HepG2 (cell line): ENCODE measurements at regions not wholly inside any gene's neighbourhood (a gene's known extent, or its start where the extent isn't known, plus 50 kb on each side); places are given as distances from the start of the nearest gene placed in this dataset.

Experiments used
- ATAD3A ChIP-seq: sonication (generic); formaldehyde crosslinking; IDR thresholded peaks from 2 replicates; pipeline ENCODE4 v1.4.0; 2020; ENCODE audit warnings: missing genetic modification reagents
- NAIF1 ChIP-seq: sonication (generic); formaldehyde crosslinking; IDR thresholded peaks from 2 replicates; pipeline ENCODE4 v1.5.0; 2020; ENCODE audit warnings: mild to moderate bottlenecking, missing genetic modification reagents, borderline replicate concordance
- SRF ChIP-seq: IDR thresholded peaks from 2 replicates; pipeline ENCODE4 v1.6.1; 2011; ENCODE audit warnings: mild to moderate bottlenecking, low read depth, low read length, moderate library complexity
- TCF7 ChIP-seq: sonication (generic); IDR thresholded peaks from 2 replicates; pipeline ENCODE4 v1.6.1; 2016; ENCODE audit warnings: antibody characterized with exemption, low read depth
- THAP11 ChIP-seq: IDR thresholded peaks from 2 replicates; pipeline ENCODE4 v1.6.1; 2016; ENCODE audit warnings: missing biosample characterization, missing genetic modification reagents
- TMF1 ChIP-seq: sonication (generic); formaldehyde crosslinking; IDR thresholded peaks from 2 replicates; pipeline ENCODE4 v1.8.1; 2022; ENCODE audit warnings: low read depth, missing genetic modification reagents
- ZNF101 ChIP-seq: sonication (generic); formaldehyde crosslinking; IDR thresholded peaks from 2 replicates; pipeline ENCODE4 v1.4.0; 2020; ENCODE audit warnings: mild to moderate bottlenecking, low read depth, missing genetic modification reagents, borderline replicate concordance
- ZNF333 ChIP-seq: sonication (generic); formaldehyde crosslinking; IDR thresholded peaks from 2 replicates; pipeline ENCODE4 v1.4.0; 2020; ENCODE audit warnings: mild to moderate bottlenecking, missing genetic modification reagents, borderline replicate concordance
- TF ChIP-seq, protein P1 (sequence below): IDR thresholded peaks from 2 replicates; pipeline ENCODE4 v1.6.1; 2016
- TF ChIP-seq, protein P2 (sequence below): sonication (generic); formaldehyde crosslinking; IDR thresholded peaks from 2 replicates; pipeline ENCODE4 v1.4.0; 2020; ENCODE audit warnings: missing genetic modification reagents, borderline replicate concordance
- TF ChIP-seq, protein P3 (sequence below): sonication (generic); formaldehyde crosslinking; IDR thresholded peaks from 2 replicates; pipeline ENCODE4 v1.4.0; 2020; ENCODE audit warnings: mild to moderate bottlenecking, missing genetic modification reagents
- TF ChIP-seq, protein P4 (sequence below): sonication (generic); formaldehyde crosslinking; IDR thresholded peaks from 2 replicates; pipeline ENCODE4 v1.5.0; 2020; ENCODE audit warnings: missing genetic modification reagents, mild to moderate bottlenecking, borderline replicate concordance
- TF ChIP-seq, protein P5 (sequence below): sonication (generic); formaldehyde crosslinking; IDR thresholded peaks from 2 replicates; pipeline ENCODE4 v1.8.0; 2022; ENCODE audit warnings: mild to moderate bottlenecking, missing genetic modification reagents, moderate library complexity
- TF ChIP-seq, protein P6 (sequence below): sonication (generic); formaldehyde crosslinking; IDR thresholded peaks from 2 replicates; pipeline ENCODE4 v1.9.0; 2021; ENCODE audit warnings: mild to moderate bottlenecking, missing genetic modification reagents

DNA sequence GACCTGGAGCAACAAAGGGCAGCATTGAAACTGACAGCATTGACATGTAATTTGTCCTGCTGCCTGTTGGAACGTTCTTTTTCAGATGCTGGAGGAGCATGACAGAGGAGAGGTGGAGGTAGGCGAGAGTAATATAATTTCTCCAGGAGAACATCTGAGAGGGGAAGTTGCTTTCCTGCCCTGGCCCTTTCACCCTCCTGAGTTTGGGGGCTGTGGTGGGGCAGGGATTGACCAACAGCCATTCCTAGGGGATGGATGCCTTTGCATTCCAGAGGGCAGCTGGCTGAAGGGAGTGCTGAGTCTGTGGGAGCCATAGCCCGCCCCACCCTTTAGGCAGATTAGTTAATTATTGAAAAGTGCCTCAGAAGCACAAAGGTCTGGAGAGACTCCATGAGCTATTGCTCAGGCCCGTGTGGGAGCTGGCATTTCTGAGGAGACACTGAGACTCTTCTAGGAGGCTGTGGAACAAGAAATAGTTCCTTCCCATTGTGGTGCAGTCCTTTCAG, 73.5 kb downstream of the ARF6 start (continued):
- no peak for TF ChIP-seq ZNF101 (CRISPR knock-in tag)
- TF ChIP-seq, protein P1, sequence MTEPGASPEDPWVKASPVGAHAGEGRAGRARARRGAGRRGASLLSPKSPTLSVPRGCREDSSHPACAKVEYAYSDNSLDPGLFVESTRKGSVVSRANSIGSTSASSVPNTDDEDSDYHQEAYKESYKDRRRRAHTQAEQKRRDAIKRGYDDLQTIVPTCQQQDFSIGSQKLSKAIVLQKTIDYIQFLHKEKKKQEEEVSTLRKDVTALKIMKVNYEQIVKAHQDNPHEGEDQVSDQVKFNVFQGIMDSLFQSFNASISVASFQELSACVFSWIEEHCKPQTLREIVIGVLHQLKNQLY (CRISPR knock-in tag) = no peak
- TF ChIP-seq, protein P2, sequence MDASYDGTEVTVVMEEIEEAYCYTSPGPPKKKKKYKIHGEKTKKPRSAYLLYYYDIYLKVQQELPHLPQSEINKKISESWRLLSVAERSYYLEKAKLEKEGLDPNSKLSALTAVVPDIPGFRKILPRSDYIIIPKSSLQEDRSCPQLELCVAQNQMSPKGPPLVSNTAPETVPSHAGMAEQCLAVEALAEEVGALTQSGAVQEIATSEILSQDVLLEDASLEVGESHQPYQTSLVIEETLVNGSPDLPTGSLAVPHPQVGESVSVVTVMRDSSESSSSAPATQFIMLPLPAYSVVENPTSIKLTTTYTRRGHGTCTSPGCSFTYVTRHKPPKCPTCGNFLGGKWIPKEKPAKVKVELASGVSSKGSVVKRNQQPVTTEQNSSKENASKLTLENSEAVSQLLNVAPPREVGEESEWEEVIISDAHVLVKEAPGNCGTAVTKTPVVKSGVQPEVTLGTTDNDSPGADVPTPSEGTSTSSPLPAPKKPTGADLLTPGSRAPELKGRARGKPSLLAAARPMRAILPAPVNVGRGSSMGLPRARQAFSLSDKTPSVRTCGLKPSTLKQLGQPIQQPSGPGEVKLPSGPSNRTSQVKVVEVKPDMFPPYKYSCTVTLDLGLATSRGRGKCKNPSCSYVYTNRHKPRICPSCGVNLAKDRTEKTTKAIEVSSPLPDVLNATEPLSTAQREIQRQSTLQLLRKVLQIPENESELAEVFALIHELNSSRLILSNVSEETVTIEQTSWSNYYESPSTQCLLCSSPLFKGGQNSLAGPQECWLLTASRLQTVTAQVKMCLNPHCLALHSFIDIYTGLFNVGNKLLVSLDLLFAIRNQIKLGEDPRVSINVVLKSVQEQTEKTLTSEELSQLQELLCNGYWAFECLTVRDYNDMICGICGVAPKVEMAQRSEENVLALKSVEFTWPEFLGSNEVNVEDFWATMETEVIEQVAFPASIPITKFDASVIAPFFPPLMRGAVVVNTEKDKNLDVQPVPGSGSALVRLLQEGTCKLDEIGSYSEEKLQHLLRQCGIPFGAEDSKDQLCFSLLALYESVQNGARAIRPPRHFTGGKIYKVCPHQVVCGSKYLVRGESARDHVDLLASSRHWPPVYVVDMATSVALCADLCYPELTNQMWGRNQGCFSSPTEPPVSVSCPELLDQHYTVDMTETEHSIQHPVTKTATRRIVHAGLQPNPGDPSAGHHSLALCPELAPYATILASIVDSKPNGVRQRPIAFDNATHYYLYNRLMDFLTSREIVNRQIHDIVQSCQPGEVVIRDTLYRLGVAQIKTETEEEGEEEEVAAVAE = no peak
- no peak for TF ChIP-seq NAIF1 (CRISPR knock-in tag)
- TF ChIP-seq ATAD3A (CRISPR knock-in tag) = no peak
- no peak for TF ChIP-seq TCF7
- TF ChIP-seq, protein P3, sequence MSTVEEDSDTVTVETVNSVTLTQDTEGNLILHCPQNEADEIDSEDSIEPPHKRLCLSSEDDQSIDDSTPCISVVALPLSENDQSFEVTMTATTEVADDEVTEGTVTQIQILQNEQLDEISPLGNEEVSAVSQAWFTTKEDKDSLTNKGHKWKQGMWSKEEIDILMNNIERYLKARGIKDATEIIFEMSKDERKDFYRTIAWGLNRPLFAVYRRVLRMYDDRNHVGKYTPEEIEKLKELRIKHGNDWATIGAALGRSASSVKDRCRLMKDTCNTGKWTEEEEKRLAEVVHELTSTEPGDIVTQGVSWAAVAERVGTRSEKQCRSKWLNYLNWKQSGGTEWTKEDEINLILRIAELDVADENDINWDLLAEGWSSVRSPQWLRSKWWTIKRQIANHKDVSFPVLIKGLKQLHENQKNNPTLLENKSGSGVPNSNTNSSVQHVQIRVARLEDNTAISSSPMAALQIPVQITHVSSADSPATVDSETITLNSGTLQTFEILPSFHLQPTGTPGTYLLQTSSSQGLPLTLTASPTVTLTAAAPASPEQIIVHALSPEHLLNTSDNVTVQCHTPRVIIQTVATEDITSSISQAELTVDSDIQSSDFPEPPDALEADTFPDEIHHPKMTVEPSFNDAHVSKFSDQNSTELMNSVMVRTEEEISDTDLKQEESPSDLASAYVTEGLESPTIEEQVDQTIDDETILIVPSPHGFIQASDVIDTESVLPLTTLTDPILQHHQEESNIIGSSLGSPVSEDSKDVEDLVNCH = no peak
- no peak for TF ChIP-seq THAP11
- no peak for TF ChIP-seq TMF1
- no peak for TF ChIP-seq ZNF333
- TF ChIP-seq SRF = no peak
- TF ChIP-seq, protein P4, sequence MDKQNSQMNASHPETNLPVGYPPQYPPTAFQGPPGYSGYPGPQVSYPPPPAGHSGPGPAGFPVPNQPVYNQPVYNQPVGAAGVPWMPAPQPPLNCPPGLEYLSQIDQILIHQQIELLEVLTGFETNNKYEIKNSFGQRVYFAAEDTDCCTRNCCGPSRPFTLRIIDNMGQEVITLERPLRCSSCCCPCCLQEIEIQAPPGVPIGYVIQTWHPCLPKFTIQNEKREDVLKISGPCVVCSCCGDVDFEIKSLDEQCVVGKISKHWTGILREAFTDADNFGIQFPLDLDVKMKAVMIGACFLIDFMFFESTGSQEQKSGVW (CRISPR knock-in tag) = no peak
- TF ChIP-seq, protein P5, sequence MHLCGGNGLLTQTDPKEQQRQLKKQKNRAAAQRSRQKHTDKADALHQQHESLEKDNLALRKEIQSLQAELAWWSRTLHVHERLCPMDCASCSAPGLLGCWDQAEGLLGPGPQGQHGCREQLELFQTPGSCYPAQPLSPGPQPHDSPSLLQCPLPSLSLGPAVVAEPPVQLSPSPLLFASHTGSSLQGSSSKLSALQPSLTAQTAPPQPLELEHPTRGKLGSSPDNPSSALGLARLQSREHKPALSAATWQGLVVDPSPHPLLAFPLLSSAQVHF = no peak
- TF ChIP-seq, protein P6, sequence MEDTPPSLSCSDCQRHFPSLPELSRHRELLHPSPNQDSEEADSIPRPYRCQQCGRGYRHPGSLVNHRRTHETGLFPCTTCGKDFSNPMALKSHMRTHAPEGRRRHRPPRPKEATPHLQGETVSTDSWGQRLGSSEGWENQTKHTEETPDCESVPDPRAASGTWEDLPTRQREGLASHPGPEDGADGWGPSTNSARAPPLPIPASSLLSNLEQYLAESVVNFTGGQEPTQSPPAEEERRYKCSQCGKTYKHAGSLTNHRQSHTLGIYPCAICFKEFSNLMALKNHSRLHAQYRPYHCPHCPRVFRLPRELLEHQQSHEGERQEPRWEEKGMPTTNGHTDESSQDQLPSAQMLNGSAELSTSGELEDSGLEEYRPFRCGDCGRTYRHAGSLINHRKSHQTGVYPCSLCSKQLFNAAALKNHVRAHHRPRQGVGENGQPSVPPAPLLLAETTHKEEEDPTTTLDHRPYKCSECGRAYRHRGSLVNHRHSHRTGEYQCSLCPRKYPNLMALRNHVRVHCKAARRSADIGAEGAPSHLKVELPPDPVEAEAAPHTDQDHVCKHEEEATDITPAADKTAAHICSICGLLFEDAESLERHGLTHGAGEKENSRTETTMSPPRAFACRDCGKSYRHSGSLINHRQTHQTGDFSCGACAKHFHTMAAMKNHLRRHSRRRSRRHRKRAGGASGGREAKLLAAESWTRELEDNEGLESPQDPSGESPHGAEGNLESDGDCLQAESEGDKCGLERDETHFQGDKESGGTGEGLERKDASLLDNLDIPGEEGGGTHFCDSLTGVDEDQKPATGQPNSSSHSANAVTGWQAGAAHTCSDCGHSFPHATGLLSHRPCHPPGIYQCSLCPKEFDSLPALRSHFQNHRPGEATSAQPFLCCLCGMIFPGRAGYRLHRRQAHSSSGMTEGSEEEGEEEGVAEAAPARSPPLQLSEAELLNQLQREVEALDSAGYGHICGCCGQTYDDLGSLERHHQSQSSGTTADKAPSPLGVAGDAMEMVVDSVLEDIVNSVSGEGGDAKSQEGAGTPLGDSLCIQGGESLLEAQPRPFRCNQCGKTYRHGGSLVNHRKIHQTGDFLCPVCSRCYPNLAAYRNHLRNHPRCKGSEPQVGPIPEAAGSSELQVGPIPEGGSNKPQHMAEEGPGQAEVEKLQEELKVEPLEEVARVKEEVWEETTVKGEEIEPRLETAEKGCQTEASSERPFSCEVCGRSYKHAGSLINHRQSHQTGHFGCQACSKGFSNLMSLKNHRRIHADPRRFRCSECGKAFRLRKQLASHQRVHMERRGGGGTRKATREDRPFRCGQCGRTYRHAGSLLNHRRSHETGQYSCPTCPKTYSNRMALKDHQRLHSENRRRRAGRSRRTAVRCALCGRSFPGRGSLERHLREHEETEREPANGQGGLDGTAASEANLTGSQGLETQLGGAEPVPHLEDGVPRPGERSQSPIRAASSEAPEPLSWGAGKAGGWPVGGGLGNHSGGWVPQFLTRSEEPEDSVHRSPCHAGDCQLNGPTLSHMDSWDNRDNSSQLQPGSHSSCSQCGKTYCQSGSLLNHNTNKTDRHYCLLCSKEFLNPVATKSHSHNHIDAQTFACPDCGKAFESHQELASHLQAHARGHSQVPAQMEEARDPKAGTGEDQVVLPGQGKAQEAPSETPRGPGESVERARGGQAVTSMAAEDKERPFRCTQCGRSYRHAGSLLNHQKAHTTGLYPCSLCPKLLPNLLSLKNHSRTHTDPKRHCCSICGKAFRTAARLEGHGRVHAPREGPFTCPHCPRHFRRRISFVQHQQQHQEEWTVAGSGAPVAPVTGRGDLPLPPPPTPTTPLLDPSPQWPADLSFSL (CRISPR knock-in tag) = no peak
